Fibroblast of lung (primary cell): ENCODE measurements at regions not wholly inside any gene's neighbourhood (a gene's known extent, or its start where the extent isn't known, plus 50 kb on each side); places are given as distances from the start of the nearest gene placed in this dataset.

Source experiments
- EZH2 ChIP-seq: IDR thresholded peaks from 2 replicates; pipeline ENCODE4 v1.5.1; 2012; ENCODE audit warnings: low read length, control low read depth, mild to moderate bottlenecking; ENCODE audit errors: missing control alignments
- TF ChIP-seq, protein P1 (sequence below), 2 donors: IDR thresholded peaks in 1 of 2; conservative IDR thresholded peaks in 1 of 2; 1 replicate in 1 of 2; 2 replicates in 1 of 2; pipeline ENCODE4 v1.5.1; 2011 to 2012; ENCODE audit warnings: low read length in 2 of 2, control low read depth in 1 of 2, inconsistent platforms in 1 of 2, low read depth in 1 of 2, mild to moderate bottlenecking in 1 of 2

DNA sequence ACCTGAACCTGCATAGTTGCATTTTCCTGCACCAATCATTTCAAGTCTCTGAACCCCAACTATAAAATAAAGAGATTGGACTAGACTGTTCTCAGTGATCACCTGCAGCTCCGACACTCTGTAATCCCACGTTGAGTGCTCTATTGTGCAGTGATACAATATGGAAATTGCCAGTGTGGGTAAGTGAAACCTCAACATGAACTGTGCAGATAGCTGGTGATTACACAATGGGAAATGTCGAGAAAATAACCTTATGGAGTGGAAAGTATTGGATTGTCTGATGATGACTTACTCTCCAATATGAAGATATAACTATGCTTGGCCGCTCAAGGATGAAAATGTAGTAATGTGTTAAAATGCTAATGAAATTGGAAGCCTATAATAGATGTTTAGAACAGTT is 293.1 kb upstream of the BRINP1 start:
- TF ChIP-seq EZH2: no peak
- TF ChIP-seq, protein P1, sequence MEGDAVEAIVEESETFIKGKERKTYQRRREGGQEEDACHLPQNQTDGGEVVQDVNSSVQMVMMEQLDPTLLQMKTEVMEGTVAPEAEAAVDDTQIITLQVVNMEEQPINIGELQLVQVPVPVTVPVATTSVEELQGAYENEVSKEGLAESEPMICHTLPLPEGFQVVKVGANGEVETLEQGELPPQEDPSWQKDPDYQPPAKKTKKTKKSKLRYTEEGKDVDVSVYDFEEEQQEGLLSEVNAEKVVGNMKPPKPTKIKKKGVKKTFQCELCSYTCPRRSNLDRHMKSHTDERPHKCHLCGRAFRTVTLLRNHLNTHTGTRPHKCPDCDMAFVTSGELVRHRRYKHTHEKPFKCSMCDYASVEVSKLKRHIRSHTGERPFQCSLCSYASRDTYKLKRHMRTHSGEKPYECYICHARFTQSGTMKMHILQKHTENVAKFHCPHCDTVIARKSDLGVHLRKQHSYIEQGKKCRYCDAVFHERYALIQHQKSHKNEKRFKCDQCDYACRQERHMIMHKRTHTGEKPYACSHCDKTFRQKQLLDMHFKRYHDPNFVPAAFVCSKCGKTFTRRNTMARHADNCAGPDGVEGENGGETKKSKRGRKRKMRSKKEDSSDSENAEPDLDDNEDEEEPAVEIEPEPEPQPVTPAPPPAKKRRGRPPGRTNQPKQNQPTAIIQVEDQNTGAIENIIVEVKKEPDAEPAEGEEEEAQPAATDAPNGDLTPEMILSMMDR (conservative IDR thresholded peaks at IDR 0.05 in 1 of 2, IDR thresholded peaks at IDR 0.05 in 1 of 2; ENCODE audit: low read depth in 1 of 2, low read length in 2 of 2): no peak
